ENCODE measurements at regions not wholly inside any gene's neighbourhood (a gene's known extent, or its start where the extent isn't known, plus 50 kb on each side); places are given as distances from the start of the nearest gene placed in this dataset.

DNA sequence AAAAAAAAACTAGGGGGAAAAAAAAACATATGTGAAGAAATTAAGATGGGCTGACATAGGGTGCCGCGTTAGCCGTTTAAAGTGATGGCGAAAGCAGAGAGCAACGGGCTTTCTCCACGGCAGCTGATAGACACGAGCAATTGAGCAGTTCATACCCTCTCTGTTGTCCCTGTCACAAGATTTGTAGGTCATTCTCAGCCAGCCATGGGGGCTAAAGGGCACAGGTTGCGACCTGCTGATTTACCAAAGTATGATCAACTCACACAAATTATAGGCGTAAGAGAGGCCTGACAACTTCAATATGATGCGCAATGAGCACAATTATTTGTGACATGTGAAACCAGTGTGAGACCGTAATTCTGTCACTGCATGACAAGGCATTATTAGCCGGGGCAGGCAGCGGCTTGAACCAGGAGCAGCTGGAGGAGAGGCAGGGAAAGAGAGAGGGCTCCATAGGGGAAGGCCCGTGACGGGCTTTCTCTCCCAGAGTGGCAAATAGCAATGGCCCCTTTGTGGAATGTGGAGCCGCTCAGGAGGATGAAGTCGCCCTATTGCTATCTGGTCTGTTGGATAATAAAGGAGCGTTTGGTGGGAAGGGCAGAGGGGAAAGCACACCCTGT lies 195.1 kb upstream of the HABP2 start:
- TF ChIP-seq, protein P1, sequence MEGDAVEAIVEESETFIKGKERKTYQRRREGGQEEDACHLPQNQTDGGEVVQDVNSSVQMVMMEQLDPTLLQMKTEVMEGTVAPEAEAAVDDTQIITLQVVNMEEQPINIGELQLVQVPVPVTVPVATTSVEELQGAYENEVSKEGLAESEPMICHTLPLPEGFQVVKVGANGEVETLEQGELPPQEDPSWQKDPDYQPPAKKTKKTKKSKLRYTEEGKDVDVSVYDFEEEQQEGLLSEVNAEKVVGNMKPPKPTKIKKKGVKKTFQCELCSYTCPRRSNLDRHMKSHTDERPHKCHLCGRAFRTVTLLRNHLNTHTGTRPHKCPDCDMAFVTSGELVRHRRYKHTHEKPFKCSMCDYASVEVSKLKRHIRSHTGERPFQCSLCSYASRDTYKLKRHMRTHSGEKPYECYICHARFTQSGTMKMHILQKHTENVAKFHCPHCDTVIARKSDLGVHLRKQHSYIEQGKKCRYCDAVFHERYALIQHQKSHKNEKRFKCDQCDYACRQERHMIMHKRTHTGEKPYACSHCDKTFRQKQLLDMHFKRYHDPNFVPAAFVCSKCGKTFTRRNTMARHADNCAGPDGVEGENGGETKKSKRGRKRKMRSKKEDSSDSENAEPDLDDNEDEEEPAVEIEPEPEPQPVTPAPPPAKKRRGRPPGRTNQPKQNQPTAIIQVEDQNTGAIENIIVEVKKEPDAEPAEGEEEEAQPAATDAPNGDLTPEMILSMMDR (IDR thresholded peaks at IDR 0.05): no peak
- TF ChIP-seq POLR2A (IDR thresholded peaks at IDR 0.05): no peak

All from lower leg skin (tissue), 3 donors.